Parathyroid adenoma (tissue), 2 donors: ENCODE measurements at regions not wholly inside any gene's neighbourhood (a gene's known extent, or its start where the extent isn't known, plus 50 kb on each side); places are given as distances from the start of the nearest gene placed in this dataset.

ENCODE experiments used
- H2AFZ ChIP-seq: fragments of 300-600 bp; sonication (generic); one replicate; pipeline ENCODE4 v1.7.0; 2017; ENCODE audit warnings: antibody characterized with exemption, mild to moderate bottlenecking
- H3K27ac ChIP-seq: fragments of 300-600 bp; sonication (generic); one replicate; pipeline ENCODE4 v1.7.0; 2017
- H3K27me3 ChIP-seq: fragments of 300-600 bp; sonication (generic); one replicate; pipeline ENCODE4 v1.7.0; 2017; ENCODE audit warnings: low read length; ENCODE audit not compliant: control insufficient read depth, insufficient read depth
- H3K36me3 ChIP-seq: fragments of 300-600 bp; sonication (generic); one replicate; pipeline ENCODE4 v1.7.0; 2017; ENCODE audit warnings: low read length; ENCODE audit not compliant: control insufficient read depth, insufficient read depth
- H3K4me1 ChIP-seq: fragments of 300-600 bp; sonication (generic); one replicate; pipeline ENCODE4 v1.7.0; 2017; ENCODE audit warnings: control low read depth
- H3K4me2 ChIP-seq: fragments of 300-600 bp; sonication (generic); one replicate; pipeline ENCODE4 v1.7.0; 2017; ENCODE audit warnings: low read length
- H3K4me3 ChIP-seq: fragments of 300-600 bp; sonication (generic); one replicate; pipeline ENCODE4 v1.7.0; 2017; ENCODE audit warnings: low read depth, low read length
- H3K79me2 ChIP-seq: fragments of 300-600 bp; sonication (generic); one replicate; pipeline ENCODE4 v1.7.0; 2017; ENCODE audit warnings: control low read depth
- H3K9ac ChIP-seq: fragments of 300-600 bp; sonication (generic); one replicate; pipeline ENCODE4 v1.7.0; 2017; ENCODE audit warnings: mild to moderate bottlenecking
- H3K9me3 ChIP-seq: fragments of 300-600 bp; sonication (generic); one replicate; pipeline ENCODE4 v1.7.0; 2017; ENCODE audit warnings: low read length; ENCODE audit not compliant: control insufficient read depth
- TF ChIP-seq, protein P1 (sequence below): fragments of 300-600 bp; sonication (generic); IDR thresholded peaks from one replicate; pipeline ENCODE4 v1.7.0; 2017; ENCODE audit warnings: antibody characterized with exemption, mild to moderate bottlenecking
- donor health status: primary hyperparathyroidism.

DNA sequence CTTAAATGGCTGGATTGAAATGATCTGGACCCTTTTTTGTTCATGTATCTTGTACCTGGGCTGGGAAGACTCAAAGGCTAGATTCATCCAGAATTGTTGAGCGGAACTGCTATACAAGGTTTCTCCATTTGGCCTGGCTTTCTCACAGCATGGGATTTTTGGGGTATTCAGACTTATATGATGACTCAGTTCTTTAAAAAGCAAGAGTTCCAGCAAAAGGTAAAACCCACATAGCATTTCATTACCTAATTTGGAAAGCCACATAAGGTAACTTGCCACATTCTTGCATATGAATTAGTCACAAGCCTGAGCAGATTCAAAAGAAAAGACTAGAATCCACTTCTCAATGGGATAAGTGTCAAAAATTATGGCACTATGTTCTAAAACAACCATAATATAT, 137.4 kb downstream of the HGF start:
- Histone ChIP-seq H3K79me2 (no peaks in the 10 kb centered on the region), H3K9ac (no peak overlapping the region), H3K4me3 (no peak overlapping the region), H3K9me3 (no peaks in the 10 kb centered on the region), H3K27me3 (no peaks in the 10 kb centered on the region), H3K36me3 (no peaks in the 10 kb centered on the region), H3K4me2 (no peak overlapping the region), H3K27ac (no peak overlapping the region), H3K4me1 (no peaks in the 10 kb centered on the region), H2AFZ (no peak overlapping the region)
- TF ChIP-seq, protein P1, sequence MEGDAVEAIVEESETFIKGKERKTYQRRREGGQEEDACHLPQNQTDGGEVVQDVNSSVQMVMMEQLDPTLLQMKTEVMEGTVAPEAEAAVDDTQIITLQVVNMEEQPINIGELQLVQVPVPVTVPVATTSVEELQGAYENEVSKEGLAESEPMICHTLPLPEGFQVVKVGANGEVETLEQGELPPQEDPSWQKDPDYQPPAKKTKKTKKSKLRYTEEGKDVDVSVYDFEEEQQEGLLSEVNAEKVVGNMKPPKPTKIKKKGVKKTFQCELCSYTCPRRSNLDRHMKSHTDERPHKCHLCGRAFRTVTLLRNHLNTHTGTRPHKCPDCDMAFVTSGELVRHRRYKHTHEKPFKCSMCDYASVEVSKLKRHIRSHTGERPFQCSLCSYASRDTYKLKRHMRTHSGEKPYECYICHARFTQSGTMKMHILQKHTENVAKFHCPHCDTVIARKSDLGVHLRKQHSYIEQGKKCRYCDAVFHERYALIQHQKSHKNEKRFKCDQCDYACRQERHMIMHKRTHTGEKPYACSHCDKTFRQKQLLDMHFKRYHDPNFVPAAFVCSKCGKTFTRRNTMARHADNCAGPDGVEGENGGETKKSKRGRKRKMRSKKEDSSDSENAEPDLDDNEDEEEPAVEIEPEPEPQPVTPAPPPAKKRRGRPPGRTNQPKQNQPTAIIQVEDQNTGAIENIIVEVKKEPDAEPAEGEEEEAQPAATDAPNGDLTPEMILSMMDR, result no peak

DNA sequence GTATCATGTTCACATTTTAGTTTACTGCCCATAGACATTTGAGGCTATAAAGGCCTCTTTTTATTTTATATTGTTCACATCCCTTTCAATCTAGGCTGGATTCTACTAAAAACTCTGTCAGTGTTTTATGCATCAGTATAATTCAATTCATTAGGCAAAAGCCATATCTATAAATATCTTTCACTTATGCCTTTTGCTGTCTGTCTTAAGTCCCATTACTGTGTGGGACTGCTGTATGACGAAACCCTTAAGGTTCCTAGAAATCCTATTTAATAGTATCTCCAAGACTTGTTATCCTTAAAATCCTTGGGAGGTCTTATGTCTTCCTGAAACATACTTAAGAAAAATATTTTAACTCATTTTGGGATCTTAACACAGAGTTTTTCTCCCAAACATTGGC, 139.2 kb downstream of the HGF start:
- Histone ChIP-seq H3K27me3 (no peaks in the 10 kb centered on the region), H3K9me3 (no peaks in the 10 kb centered on the region), H3K79me2 (no peaks in the 10 kb centered on the region), H3K36me3 (no peaks in the 10 kb centered on the region), H3K4me1 (no peaks in the 10 kb centered on the region), H2AFZ (no peak overlapping the region), H3K9ac (no peak overlapping the region), H3K27ac (no peak overlapping the region), H3K4me3 (no peak overlapping the region), H3K4me2 (no peak overlapping the region)
- TF ChIP-seq, protein P1, result no peak

DNA sequence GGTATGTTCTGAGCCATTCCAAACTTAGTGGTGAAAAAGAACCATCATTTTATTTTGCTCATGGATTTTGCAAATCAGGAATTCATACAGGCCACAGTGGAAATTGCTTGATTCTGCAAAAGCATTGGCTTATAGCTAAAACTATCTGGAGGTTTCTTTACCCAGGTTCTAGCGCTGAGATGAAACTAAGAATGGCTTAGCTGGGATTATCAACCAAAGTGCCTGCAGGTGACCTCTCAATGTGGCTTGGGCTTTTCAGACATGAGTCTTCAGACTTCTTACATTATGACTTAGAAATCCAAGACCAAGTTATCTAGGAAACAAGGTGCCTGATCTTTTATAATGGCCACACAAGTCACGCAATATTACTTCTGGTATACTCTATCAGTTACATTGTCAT, 140.1 kb downstream of the HGF start:
- Histone ChIP-seq H3K9ac (no peak overlapping the region), H2AFZ (no peak overlapping the region), H3K79me2 (no peaks in the 10 kb centered on the region), H3K9me3 (no peaks in the 10 kb centered on the region), H3K4me2 (no peak overlapping the region), H3K4me3 (no peak overlapping the region), H3K36me3 (no peaks in the 10 kb centered on the region), H3K4me1 (no peaks in the 10 kb centered on the region), H3K27me3 (no peaks in the 10 kb centered on the region), H3K27ac (no peak overlapping the region)
- TF ChIP-seq, protein P1, result no peak

DNA sequence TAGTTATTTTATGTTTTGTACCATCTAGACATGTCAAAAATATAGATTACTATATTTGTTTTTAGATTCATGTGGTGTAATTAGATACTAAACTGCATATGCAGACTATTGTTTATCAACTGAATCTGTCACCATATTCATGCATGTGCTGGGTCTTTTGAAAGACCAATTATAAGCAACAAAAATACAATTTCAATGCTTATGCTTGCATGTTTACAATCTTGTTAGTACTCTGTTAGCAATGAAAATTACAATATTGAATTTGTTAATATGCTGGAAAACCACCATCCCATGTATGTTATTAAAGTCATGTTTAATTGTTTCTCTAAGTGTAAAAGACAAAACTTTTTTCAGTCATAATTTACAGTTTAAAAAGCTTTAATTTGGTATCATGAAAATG, 140.9 kb downstream of the HGF start:
- TF ChIP-seq, protein P1, result no peak
- no peak overlapping the region for H3K4me3 ChIP-seq
- no peak overlapping the region for H3K27ac ChIP-seq
- no peaks in the 10 kb centered on the region for H3K36me3 ChIP-seq
- H2AFZ ChIP-seq, result no peak overlapping the region
- H3K9me3 ChIP-seq, result no peaks in the 10 kb centered on the region
- no peak overlapping the region for H3K4me2 ChIP-seq
- H3K9ac ChIP-seq, result no peak overlapping the region
- H3K27me3 ChIP-seq, result no peaks in the 10 kb centered on the region
- no peaks in the 10 kb centered on the region for H3K79me2 ChIP-seq
- no peaks in the 10 kb centered on the region for H3K4me1 ChIP-seq

DNA sequence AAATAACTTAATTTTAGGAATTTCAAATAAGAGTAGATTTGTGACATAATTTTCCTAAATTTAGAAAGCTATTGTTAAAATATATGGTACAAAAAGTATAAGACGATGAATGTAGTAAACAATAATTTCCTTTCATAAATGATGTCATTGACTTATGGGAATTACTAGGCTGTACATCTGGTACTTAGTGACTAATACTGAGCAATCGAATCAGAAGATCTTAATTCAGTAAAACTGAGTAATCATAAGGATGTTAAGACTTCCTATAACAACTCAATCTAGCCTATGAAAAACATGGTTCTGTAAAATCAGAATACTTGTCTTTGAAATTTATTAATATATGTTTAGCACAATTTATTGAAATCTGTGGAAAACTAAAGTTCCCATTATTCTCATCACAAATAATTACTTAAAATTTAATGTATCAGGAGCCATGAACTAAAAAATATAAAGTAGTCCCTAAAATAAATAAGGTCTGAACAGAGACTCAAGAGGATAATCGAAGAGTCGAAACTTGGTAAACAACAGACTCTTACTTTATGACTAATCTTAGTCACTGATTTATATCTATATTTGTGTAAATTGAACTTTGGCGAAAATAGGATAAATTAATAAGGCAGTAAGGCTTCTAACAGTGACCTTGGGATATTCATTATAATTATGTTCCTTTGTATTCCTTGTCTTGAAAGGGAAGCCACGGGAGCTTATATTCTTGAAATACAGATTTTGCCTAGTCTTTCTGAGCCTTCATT, 142.1 kb downstream of the HGF start:
- Histone ChIP-seq H3K4me1 (no peaks in the 10 kb centered on the region), H3K9me3 (no peaks in the 10 kb centered on the region), H3K4me2 (no peak overlapping the region), H3K27ac (no peak overlapping the region), H2AFZ (no peak overlapping the region), H3K36me3 (no peaks in the 10 kb centered on the region), H3K79me2 (no peaks in the 10 kb centered on the region), H3K4me3 (no peak overlapping the region), H3K27me3 (no peaks in the 10 kb centered on the region), H3K9ac (no peak overlapping the region)
- TF ChIP-seq, protein P1, result no peak
